ENCODE measurements at regions not wholly inside any gene's neighbourhood (a gene's known extent, or its start where the extent isn't known, plus 50 kb on each side); places are given as distances from the start of the nearest gene placed in this dataset.

DNA sequence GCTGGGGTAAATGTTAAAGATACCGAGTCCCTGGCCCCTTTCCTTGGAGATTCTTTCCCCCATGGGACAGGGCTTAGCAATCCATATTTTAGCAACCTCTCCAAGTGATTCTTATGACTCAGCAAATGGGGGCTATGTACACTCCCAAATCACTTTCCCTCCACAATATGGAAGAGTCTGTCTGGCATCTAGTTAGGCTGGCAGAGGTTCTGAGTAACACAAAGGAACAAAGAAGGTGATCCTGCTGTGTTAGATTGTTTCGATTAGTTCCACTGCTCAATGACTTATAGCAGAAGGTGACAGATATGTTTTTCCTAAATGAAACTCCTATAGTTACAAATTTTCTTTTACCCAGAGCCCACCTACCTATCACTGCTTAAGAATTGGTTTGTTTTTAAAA is 154.0 kb upstream of the SYT13 start:
- DNase-seq (ENCODE audit: low spot score): no peak

DNA sequence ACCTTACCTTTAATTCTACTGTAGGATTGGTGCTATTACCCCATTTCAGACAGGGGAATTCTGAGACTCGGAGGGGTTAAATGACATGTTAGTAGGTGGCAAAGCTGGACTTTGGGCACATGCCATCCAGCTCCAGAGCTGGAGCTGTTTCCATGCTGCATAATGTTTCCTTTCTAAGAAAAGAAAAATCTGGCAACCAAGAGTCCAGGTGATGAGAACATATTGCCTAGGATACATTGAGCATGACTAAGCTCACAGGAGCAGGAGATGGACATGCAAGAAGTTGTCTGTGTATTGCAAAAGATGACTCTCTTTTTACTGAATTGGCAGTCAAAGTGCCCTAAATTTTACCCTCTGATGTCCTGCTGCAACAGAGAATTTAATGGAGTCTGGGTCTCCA is 150.8 kb upstream of the SYT13 start:
- DNase-seq (ENCODE audit: low spot score): no peak

DNA sequence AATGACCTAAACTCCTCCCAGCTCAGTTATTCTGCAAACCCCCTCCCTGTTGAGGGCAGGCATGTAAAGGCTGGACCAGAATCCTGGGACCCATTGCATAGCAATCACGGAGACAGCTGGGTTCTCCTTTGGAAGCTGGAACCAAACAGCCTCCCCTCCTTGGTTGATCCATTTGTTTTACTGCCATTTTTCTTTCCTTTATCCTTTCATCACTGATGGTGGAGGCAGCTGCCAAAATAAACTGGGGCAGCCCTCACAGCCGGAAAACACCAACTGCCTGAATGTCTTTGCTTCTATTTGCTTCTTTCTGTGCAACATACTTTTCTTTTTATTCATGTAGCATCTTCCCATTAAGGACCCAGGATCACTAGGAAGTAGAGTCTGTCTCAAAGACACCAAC is 150.0 kb upstream of the SYT13 start:
- DNase-seq (ENCODE audit: low spot score): no peak

DNA sequence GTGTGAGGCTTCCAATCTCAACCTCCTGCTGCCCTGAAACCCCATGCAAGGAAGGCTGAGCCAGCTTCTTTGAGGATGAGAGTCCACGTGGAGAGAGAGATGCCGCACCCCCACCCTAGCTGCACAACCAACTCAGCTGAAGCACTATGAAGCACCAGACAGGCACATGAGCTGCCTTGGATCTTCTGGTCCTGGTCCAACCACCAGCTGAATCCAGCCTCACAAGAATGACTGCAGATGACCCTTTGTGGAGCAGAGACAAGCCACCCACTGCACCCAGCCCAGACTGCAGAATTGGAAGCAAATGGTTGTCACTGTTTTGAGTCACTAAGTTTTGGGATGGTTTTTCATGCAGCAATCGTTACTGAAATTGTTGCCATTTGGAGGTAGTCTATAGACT is 149.6 kb upstream of the SYT13 start:
- DNase-seq (ENCODE audit: low spot score): no peak

DNA sequence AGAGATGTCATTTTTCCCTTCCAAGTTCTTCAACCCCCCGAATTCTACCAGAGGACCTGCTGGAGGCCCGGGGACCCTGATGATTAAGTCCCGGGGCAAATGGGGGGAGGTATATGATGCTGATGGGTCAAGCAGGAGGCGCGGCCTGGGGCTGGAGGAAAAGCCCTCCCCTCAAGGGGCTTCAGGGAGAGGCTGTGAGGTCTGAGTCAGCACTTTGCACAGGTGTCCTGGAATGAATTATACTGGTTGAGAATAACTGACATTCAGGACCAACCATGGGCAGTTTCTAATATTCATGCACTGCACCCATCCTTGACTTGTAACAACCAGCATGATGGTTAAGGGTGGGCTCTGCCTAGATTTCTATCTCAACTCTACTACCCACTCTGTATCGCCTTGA is 146.8 kb upstream of the SYT13 start:
- no peak for DNase-seq (ENCODE audit: low spot score)

DNA sequence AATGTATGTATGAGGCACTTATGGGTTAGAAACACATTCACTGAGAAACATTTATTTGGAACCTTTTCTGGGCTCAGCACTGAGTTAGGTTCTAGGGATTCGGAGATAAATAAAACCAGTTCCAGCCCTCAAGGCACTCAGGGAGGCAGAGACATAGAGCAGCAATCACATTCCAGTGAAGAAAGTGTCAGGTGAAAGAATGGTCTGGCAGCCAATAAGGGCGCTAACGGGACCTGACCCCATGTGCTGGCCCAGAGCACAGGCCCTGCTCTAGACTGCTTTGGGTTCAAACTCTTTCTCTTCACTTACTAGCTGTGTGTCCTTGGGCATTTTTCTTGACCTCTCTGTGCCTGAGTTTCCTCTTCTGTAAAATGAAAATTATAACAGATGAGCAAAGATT is 146.0 kb upstream of the SYT13 start:
- no peak for DNase-seq (ENCODE audit: low spot score)

DNA sequence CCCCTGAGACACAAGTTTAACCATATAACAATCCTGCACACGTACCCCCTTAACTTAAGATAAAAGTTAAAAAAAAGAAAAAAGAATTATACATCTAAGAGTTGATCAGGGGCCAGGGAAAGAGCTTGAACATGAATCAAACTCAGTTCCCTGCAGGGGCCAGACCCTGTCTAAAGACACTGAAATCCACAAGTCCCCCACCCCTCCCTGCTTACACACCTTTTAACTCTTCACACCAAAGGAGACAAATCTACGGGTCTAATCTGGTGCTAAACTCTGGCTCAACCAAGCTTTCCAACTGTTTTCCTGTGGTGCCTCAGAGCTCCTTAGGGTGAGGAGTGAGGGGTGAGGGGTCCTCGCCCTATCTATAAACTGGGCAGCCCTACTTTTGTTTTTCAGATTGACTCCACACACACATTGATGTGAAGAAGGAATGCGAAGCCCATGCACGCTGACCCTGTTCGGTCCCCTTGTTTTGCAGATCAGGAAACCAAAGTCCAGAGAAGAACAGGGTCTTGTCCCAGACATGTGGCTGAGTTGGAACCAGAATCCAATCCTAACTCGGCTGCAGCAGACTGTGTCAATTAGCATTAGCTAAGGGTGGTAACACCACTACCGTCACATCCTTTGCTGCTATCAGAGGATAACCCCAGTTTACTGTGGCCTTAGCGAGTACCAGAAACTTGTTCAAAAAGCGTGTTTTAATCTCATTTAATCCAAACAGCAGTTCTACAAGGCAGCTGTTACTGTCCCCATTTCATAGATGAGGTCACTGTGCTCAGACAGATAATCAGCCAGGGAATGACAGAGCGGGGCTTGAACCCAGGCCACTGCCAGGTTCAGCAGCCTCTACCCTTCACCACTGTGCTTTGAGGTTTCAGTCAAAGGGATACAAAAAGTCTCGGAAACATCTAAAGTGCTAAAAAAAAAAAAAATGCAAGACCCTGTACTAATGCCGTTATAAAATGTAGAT is 145.2 kb upstream of the SYT13 start:
- no peak for DNase-seq (ENCODE audit: low spot score)

DNA sequence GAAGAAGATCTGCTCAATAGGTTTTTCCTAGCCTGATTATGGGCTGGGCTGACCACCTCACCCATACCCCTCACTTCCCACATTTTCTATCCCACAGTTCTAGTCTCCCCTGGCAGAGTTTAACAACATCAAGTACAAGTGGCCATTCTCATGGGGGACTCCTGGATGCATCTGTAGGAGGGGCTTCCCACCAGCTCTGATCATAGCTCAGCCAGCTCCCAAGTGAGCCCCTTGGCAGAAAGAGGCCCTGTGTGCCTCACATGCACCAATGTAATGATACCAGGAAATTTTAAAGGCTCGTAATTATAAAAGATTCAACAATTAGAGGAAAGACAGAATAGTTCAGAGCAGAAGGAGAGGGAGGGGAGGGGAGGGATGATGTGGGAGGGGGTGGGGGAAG is 144.2 kb upstream of the SYT13 start:
- no peak for DNase-seq (ENCODE audit: low spot score)

DNA sequence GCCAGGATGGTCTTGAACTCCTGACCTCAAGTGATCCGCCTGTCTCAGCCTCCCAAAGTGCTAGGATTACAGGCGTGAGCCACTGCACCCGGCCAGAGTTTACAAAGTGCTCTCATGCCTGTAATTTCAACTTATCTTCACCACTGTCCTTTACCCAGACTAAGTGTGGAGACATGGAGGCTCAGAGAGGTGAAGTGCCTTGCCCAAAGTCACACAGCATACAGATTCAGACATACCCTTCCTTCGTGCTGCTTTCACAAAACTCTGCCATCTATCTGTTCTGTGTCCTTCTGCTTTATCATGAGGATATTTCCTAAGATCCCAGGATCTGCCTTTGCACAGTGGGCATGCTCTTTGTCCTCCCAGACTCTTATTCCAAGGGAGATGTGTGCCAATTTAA is 143.6 kb upstream of the SYT13 start:
- no peak for DNase-seq (ENCODE audit: low spot score)

DNA sequence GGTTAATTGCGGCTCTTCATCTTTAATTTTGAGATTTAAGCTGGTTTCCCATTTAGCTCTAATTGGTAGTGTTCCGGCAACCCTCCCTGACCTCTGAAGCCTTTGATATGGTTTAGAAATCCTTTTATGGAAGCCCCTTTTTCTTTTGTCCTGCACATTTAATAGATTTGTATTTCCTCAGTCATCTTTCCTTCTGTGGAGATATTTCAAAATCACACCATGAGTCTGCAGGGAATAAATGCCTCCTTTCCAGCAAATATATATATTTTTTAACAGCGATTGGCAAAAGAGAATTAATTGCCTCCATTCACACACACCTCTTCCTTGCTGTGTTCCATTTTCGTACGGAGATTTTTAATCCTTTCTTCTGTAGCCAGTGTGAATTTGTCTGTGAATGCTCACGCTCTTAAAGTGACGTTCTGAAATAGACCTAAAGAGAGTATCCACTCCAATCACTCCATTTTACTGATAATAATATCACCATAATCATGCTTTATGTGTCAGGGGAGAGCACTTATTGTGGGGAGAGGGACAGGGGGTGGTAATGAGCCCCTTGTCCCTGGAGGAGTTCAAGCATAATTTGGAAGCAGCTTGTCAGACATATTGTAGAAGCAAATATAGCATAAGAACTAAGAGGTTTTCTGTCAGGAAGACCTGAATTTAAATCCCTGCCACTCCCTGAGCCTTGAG is 142.5 kb upstream of the SYT13 start:
- DNase-seq (ENCODE audit: low spot score): no peak

DNA sequence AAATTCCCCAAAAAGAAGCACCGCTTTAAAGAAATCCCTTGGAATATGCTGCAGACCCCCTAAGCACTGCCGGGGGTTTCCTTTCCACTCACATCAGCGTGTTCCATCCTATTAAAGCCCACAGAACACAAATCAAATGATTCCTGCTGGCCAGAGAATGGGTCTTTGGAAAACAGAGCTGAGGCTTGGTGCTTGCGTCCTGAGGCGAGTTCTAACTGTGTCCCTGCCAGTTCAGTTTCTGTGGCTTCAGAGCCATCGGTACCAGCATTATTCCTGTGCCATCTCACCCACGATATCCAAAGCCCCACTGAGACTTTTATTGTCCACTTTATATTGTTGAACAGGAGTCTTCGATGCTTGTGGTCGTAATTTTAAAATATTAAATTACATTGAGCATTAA is 142.0 kb upstream of the SYT13 start:
- no peak for DNase-seq (ENCODE audit: low spot score)

DNA sequence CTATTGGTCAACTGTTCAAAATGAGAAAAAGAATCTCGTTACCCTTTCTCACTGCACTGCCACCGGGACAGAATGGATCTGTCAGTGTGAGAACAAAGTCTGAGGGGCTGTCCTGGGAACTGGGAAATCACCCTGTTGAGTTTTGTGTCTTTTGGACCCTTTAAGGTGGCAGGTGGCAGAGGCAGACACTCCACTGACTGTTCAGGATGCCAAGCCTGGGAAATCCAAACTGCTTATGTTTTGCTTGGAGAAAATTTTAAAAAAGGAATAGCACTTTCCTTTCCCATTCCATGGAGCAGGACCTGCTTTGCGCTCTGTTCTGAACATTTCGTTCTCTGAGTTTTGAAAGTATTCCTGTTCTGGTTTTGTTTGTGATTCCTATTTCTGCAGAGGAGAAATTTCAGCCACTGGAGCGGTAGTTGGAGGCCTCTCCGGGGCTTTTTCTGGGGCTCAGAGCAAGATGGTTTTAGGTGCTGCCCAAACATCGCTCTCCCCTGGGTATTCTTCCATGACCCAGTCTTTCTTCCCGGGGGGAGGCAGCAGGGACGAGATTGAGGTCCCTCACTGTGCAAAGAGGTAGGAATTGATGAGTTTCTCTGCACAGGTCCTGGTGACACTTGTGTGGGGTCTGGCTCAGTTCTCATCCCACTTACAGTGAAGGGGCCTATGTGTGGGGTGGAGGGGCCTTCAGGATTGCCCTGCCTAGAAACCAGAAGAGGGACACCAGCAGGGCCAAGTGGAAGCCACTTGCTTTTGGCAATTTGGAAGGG is 138.5 kb upstream of the SYT13 start:
- no peak for DNase-seq (ENCODE audit: low spot score)

DNA sequence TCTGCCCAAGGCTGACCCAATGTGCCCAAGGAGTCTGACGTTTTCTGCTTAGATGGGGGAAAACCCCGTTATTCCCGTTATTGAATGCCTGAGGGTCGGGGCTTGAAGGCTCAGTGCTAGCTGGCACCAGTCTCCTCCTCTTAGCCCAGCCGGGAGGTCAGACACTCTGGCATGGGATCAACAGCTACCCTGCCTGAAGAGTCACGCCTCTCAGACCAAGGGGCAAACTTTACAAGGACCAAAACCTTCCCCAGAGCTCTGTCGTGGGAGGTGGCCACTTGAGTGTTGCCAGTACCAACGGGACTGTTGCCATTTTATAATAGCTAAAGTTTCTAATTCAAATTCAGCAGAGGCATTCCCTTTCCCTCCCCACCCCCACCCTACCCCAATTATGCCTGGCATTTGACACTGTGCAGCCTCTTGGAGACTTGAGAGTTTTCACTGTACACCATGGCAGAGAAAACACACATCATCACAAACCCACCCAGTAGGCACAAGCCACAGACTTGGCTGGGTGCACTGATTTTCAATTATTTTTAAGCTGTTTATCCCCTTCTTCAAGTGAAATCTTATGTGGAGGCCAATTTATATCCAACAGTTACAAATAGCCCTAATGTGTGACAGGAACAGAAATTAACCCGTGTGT is 137.5 kb upstream of the SYT13 start:
- DNase-seq (ENCODE audit: low spot score): no peak

DNA sequence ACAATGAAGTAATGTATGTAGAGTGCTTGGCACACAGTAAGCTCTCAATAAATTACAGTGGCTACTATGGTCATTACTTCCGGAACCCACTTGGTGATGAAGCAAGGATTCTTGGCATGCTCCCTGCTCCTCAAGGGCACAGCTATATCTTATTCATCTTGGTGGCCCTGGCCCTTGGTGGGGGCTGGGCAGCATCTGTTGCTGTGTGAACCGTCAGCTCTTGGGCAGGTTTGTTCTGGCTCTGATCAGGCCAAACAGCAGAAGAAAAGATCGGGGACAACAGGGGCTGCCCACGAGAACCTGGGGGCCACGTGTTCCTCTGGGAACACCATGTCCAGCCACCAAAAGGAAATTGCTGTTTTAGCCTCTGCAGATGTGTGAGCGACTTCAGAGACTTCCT is 136.9 kb upstream of the SYT13 start:
- DNase-seq (ENCODE audit: low spot score): no peak

DNA sequence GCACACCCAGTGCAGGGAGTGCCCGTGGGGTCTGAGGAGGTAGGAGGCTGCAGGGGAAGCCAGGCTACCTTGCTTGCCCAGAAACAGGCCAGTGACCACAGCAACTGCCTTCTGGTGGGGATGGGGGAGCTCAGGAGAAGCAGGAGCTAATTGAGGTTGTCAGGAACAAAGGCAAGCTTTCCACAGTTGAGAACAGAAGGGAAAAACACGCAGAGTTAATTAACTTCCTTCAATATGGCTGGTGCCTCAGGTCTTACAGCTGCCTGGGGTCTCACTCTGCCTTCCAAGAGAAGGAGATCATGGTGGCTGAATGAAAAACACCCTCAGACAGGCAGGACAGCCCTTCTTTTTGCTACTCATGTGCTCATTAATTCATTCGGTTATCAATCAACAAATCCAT is 127.9 kb upstream of the SYT13 start:
- DNase-seq (ENCODE audit: low spot score): no peak

DNA sequence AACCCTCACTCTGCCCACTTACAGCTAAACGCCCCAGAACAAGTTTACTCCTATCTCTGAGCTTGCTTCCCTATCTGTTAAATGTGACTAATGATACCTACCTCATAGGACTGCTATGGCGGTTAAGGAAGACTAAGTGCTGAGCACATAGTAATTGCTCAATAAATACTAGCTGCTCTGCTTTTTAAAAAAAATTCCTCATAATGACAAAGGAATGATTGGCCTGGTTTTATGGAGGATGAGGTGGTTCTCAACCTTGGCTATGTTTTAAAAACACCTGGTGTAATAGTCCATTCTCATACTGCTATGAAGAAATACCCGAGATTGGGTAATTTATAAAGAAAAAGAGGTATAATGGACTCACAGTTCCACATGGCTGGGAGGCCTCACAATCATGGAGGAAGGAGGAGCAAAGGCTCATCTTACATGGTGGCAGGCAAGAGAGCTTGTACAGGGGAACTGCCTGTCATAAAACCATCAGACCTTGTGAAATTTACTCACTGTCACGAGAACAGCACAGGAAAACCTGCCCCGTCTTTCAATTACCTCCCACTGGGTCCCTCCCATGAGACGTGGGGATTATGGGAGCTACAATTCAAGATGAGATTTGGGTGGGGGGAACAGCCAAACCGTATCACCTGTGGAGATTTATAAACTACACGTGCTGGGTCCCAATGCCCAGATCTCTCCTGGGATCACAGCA is 127.2 kb upstream of the SYT13 start:
- DNase-seq (ENCODE audit: low spot score): no peak

DNA sequence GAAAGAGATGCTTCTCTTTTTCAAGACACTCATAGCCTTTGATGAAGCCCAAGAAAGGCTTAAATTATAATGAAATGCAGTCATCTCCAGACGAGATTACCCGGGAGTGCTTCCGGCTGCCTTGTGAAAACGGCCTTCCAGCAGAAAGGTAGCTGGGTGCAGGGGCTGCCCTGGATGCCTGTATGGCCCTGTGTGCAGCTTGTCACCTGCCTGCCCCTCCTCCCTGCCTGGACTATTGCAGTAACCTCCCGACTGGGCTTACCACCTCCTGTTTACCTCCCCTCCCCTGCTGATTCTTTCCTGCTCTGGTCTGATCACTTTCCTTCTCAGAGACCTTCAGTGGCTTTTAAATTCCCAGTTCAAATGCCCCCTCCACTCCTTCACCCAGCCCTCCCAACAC is 126.4 kb upstream of the SYT13 start:
- DNase-seq (ENCODE audit: low spot score): no peak

DNA sequence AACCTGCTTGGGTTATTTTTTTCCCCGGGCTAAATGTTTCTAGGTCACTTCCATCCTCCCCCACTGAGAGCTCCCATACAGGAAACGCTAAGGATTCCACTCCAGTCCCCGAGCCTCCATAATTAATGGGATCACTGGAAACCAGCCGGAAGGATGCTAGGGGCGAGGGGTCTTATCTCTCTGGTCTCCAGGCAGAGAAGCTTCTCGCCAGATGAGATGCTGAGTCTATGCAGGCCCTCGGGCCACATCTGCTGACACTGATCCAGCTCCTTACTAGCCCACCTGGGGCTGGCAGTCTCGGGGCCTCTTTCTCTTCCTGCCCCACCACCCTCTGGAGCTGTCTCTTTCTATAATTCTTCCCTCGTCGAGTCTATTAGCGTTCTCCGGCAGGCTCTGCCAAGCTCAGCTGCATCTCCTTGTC is 125.9 kb upstream of the SYT13 start:
- DNase-seq (ENCODE audit: low spot score): no peak

DNA sequence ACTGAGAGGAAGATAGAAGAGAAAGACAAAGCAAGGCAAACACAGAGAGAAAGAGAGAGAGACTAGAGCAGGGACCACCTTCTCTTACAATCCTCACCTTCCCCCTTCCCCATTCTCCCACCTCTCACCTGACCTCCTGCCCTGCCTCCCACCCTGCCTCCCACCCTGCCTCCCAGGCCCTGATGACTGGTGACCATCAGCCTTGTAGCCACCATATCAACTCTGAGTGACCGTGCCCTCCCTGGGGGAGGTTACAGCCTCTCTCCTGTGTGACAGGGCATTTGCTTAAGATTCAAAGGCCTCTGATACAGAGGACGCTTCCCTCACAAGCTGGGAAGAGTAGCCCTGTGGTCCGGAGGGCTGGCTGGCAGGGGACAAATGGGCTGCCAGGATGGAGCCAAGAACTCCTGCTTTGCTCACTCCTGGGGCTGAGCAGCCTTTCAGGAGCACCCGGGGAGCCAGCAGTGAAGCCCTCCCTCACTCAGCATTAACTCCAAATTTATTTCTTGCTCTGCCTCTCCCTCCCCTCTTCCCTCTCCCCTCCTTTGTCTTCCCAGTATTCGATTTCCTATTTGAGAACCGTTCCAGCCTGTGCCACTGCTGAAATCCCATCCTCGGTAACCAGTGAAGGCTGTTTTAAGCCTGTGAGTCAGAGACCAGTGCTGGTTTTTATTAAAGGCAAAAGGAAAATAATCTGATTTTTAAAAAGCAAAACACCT is 125.2 kb upstream of the SYT13 start:
- no peak for DNase-seq (ENCODE audit: low spot score)

DNA sequence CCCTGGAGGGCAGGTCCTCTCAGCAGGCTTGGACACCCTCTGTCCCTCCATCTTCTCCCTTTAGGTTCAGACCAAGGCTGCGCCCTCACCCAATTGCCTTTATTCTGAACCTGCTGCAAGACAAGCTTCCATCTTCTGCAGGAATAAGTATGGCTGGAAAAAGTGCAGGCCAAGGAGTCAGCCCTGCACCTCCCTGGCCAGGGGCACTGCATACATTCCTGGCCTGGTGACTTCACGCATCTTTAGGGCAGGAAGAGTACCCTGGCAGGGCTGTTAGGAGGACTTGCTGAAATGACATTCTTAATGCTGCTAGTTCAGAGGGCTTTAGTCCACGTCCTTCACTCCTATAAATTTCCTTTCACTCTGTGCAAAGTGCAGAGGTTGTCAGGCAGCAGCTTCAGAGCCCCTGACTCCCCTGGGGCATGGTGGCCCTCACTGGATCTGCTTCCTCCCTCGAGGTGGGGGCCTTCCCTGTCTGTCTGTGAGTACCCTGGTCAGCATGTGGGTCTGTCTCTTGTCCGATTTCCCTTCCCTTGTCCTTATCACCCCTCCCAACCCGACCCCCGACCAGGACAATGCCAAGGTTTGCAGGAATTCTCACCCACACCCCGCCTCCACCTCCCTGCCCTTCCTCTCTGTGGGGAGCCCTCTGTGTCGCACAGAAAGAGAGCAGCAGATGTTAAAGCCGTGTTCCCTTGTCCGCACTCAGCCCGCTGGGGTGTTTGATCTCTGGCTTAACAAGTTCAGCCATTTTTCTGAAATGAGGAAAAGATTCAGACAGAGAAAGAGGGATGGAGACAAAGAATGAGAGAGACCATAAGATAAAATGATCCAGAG is 124.5 kb upstream of the SYT13 start:
- DNase-seq (ENCODE audit: low spot score): no peak
